ENCODE measurements at regions not wholly inside any gene's neighbourhood (a gene's known extent, or its start where the extent isn't known, plus 50 kb on each side); places are given as distances from the start of the nearest gene placed in this dataset.

DNA sequence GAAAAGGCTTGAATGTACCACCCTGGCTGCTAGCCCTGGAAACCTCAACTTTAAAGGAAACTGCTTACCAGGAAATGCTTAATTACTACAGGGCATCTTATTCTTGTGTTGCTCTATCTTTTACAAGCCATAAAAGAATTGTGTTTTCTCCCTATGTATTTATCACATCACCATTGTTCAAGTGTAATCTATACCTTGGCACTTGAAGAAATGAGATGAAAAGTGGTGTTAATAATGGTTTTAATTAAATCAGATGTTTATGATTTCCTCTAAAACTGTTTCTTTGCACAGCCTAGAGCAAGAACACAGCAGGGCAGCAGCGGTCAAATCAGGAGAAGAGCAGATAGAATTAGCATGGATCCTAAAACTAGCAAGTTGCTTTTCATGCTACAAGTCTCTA lies 131.8 kb upstream of the RGMB start:
- no peak for DNase-seq

DNA sequence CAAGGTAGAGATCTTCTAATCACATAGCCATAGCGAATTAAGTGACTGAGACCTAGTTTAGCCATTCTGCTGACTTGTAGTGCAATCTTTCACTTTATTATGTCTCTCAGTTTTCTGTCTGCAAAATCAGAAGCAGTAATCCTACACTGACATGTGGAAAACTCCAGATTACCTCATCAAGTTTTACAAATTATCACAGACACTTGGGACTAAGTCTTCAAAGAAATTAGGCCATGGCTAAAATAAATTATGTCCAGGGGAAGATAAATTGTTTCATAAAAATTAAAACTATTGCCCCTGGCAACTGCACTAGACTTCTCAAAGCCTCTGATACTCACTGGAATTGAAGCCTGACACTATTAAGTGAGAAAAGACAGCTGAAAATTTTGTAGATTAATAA lies 129.9 kb upstream of the RGMB start:
- no peak for DNase-seq

DNA sequence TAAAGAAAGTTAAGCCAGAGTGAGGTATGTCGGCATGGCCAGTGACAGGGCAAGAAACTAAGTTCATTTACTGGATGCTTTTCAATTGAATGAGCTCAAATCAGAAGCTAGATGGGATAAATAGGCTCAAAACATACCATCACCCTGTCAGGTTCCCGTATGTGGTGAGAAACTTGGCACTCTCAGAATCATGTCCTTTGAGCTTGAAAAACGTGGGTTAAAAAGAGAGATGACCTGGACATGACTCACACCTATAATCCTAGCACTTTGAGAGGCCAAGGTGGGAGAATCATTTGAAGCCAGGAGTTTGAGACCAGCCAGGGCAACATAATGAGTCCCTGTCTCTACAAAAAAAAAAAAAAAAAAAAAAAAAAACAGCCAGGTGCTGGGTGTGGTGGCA lies 121.7 kb upstream of the RGMB start:
- no peak for DNase-seq

DNA sequence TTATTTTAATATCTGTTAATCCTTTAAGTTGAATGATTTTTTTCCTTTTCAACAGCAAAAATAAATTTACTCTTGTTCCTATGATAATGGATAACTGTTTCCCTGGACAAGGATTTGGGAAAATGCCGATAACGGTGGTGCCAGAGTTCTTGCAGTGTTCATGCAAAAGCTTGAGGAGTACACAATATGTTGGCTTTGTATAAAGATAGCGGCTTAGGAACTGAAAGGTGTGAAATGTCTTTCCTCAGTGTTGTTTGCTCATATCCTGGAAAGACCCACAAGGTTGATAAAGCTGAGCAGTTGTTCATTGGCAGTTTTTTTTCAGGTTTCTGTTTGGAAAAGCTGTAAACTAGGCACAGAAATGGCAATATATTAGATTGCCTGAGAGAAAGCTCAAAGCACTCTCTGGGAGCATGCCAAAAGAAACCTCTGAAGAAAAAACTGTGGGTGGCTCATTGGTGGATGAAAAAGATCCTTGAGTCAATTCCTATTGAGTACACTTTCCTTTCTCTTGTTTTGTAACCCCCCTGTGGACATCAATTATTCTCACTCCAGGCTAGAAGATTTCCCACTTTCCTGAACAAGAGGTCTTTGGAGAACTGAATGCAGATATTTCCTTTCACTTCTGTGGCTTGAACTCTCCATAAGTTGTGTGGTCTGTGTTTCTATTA lies 117.2 kb upstream of the RGMB start:
- DNase-seq, result no peak

DNA sequence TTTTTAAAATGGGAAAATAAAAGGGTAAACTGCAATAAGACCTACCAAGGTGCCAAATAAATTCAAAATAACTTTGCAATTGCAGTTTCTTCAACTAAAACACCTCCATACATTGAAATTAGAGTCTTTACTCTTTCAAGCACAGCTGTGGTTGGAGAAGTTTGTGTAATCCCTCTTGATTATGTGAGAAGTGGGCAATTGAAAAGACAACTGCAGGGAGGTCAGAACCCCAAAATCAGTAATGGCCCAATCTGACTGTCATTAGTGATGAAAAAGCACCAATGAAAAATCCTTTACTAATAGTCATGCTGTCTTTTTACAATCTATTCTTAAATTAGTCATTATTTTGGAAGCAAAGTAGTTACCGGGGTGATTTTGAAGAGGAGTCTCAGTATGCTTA lies 116.7 kb upstream of the RGMB start:
- no peak for DNase-seq

DNA sequence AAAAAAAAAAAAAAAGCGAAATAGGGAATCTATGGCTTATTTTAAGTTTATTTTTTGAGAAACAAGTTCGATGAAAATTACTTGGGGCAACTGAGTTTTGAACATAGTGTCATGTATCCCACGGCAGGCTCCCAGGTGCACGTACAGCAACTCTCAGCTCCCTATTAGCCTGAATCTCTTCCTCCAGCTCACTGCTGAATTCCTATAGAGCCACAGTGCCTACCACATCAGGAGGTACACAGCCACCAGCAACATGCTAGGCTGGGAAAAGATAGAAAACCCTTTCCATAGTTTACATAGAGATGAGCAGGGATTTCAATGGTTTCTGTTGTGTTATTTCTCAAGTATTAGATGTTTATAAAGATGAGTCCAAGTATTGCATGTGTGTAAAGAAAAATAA lies 115.9 kb upstream of the RGMB start:
- DNase-seq, result no peak

DNA sequence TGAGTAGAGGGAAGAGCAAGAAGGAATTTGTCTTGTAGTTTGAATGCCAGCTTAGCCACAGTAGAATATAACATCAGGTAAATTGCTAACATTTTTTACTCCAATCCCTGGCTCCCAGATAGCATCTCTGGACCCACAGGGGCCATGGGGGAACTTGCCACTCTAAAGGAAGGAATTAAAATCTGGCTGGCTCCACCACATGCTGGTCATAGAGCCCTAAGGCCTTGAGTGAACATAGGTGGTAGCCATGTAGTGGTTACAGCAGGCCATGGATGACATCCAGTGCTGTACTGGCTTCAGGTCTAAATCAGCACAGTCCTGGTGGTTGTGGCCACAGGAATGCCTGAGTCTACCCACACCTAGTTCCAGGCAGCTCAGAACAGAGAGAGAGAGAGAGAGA lies 109.9 kb upstream of the RGMB start:
- no peak for DNase-seq

DNA sequence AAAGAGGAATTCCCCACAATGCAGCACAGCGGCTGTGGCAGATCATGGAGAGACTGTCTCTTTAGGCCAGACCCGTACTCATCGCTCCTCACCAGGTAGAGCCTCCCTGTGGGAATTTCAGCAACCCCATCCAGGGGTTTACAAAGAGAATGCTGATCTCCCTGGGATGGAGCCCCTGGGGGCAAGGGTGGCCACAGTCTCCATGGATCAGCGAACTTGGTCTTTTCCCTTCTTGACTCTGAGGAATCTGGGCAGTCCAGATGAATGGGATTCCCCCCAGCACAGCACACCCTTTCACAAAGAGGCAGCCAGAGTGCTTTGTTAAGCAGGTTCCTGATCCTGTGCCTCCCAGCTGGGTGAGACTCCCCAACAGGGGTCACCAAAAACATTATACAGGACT lies 108.7 kb upstream of the RGMB start:
- no peak for DNase-seq

DNA sequence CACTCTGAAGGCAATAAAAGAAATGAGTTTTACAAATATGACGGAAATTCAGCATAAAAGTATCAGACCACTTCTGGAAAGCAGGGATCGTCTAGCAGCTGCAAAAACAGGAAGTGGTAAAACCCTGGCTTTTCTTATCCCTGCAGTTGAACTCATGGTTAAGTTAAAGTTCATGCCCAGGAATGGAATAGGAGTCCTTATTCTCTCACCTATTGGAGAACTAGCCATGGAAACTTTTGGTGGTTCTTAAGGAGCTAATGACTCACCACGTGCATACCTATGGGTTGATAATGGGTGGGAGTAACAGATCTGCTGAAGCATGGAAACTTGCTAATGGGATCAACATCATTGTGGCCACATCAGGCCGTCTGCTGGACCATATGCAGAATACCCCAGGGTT lies 93.5 kb upstream of the RGMB start:
- DNase-seq, result no peak

DNA sequence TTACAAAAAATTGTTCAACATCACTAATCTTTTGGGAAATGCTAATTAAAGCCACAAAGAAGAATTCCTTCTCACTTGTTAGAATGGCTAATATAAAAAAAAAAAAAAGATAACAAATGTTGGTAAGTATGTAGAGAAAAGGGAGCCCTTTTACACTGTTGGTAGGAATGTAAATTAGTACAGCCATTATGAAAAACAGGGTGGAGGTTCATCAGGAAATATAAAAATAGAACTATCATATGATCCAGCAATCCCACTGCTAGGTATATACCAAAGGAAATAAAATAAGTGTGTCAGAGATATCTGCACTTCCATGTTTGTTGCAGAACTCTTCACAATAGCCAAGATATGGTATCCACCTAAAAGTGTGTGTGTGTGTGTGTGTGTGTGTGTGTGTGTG lies 83.5 kb upstream of the RGMB start:
- no peak for DNase-seq

DNA sequence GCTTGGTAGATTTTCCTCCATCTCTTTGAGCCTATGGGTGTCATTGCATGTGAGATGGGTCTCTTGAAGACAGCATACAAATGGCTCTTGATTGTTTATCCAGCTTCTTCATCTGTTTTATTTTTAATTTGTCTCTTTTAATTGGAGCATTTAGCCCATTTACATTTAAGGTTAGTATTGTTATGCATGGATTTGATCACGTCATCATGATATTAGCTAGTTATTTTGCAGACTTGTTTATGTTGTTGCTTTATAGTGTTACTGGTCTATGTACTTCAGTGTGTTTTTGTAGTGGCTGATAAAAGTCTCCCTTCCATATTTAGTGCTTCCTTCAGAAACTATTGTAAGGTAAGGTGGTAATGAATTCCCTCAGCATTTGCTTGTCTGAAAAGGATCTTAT lies 78.6 kb upstream of the RGMB start:
- DNase-seq, result no peak

DNA sequence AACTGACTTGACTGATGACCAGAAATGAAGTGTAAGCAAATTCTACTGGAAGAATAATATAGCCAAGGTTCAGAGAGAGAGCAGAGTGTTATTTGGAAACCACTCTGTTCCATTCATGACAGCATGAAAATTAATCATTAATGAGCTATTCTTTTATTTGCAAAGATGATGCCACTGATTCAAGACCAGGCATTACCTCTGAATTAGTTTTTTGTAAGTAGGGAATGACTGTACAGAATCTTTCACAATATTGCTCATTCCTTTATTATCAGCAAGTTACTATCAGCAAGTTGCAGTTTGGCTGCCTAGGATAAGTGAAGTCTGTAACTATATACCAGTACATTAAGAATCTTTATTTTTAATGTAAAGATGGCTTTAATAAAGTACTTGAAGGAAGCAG lies 75.1 kb upstream of the RGMB start:
- DNase-seq, result no peak

DNA sequence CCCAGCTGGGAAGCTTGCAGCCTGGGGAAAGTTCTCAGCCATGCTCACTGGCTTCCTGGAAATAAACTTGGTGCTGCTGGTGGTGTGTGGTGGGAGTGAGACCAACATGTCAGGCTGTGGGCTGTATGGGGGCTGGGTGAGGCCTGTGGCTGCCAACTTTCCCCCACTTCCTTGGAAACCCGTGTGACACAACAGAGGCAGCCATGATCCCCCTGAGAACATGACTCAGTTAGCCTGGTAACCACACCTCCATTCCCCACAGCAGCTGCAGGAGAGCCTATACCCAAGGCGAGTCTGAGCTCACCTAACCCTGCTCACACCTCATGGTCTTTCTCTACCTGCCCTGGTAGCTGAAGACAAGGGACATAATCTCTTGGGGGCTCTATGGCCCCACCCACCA lies 72.7 kb upstream of the RGMB start:
- DNase-seq, result no peak

DNA sequence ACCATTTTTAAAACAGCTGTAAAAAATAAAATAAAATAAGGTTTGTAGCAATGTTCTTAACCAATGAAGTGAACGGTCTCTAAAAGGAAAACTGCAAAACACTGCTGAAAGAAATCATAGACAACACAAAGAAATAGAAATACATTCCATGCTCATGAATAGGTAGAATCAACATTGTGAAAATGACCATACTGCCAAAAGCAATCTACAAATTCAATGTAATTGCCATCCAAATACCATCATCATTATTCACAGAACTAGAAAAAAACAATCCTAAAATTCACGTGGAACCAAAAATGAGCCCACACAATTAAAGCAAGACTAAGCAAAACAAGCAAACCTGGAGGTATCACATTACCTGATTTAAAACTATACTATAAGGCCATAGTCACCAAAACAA lies 67.6 kb upstream of the RGMB start:
- DNase-seq, result no peak

DNA sequence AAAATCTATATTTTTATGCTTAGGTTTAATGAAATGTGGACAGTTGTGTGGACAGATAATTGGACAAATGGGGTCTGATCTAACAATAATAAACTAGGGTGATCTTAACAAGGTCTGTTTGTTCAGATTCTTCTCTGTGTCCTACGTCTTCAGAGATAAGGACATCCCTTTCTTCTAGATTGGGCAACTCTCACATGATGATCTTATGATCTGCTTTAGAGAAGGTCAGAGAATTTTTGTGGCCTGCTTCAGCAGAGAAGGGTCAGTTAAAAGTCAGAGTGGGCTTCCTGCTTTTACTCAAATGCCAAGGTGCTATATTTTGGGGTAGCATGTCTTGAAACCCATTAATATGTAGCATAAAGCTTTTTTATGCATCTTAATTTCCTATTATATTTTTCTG lies 63.8 kb upstream of the RGMB start:
- no peak for DNase-seq

DNA sequence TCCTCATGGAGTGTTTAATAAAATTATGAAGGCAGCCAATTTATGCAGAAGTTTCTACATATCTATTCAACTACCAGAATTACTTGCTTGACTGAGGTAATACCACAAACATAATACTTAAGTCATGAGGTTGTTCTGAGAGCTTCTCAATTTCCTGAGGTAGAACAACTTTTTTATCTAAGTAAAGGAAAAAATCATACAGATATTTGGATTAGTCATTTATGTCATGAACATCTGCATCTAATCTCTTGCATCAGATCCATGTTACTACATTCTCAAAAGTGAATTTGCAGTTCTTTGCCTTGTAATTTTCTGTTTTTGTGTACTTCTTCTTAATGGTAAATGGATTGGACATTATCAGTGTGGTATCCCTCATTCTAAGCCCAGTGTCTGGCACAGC lies 60.4 kb upstream of the RGMB start:
- DNase-seq, result no peak

DNA sequence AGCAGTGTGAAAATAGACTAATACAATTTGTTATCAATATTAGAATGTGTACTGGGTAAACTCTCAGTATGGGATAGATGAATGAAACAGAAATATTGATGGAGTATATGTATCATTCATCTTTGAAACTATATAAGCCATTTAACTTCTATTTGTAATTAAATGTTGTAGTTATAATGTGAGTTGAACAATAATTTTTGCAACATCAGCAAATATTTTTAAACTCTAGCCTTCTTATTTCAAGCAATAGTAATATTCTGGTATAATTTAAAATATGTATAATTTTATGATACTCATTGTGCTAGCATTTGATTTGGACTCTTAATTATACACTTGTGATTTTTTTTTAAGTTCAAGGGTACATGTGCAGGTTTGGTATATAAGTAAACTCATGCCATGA lies 59.6 kb upstream of the RGMB start:
- no peak for DNase-seq

DNA sequence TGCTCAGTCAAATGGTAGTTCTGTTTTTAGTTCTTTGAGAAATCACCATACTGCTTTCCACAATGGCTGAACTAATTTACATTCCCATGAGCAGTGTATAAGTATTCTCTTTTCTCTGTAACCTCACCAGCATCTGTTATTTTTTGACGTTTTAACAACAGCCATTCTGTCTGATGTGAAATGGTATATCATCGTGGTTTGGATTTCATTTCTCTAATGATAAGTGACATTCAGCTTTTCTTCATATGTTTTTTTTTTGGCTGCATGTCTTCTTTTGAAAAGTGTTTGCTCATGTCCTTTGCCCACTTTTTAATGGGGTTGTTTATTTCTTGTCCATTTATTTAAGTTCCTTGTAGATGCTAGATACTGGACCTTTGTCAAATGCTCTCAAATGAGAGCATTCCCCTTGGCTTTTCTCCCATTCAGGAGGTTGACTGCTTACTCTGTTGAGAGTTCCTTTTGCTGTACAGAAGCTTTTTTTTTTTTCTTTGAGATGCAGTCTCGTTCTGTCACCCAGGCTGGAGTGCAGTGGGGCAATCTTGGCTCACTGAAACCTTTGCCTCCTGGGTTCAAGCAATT lies 58.7 kb upstream of the RGMB start:
- no peak for DNase-seq

DNA sequence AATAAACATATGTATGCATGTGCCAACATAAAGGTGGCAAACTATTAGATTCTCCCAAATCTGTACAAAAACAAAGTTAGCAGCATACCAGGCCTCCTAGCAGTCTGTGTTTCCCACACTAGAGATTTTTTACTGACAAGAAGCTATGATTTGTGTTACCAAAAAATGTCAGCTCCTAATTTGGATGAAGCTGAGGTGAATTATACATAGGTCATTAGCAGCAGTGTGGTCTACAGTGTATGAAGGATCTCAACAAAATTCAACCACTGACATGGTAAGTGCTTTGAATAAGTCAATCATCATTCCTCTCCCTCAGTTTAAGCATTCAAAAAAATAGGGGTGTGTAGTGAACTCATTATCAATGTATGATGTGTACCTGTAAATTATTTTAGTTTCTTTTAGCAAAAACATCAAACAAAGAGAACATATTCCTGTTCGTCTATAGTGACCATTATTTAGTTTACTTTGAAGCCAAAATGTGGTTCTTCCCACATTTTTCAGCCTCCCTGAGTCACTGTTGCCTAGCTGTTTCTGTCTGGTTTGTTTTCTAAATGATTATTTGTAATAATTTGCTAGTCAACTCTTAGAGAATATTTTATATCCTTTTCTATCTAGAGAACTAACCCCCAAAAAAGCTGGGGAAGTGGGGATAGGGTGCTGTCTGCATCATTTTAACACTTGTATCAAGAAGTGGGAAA lies 52.1 kb upstream of the RGMB start:
- DNase-seq, result no peak

DNA sequence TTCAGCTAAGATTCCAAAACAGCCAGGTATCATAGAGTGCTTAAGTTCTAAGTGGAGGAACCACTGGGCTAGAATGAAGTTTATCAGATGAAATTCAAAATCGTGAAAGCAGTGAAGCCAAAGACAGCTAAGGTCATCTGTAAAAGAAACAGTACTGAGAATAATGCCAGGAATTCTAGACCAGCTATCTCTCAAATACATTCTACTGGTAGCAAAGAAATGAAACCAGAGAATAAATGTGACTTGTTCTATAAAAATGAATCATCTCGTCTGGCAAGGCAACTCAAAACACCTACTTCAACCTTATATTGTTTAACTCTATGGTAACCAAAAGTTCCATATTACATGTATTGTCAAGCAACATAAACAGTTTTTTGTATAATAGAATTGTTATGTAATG lies 51.3 kb upstream of the RGMB start:
- DNase-seq, result no peak

DNA sequence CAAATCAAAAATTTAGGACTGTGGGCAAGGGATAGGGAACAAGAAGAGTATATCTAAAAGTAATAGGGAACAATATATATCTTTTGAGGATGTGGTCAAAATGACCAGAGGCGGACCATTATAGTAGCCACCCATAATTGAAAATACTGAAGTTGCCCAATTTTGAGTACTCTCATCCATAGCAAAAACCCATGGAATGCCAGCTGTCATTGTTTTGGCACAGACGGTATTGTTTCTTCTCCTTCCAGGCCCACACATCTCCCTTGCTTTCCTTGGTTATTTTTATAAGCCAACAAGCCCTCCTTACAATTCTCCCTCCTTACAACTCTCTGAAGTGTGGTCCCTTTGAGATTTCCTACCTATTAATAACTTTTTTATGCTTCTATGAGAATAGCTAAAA lies 50.4 kb upstream of the RGMB start:
- no peak for DNase-seq
